Sigmoid colon (tissue), 6 donors: ENCODE measurements at regions not wholly inside any gene's neighbourhood (a gene's known extent, or its start where the extent isn't known, plus 50 kb on each side); places are given as distances from the start of the nearest gene placed in this dataset.

Experiments used
- DNase-seq: peaks from one replicate; pipeline ENCODE4 v3.0.0-alpha.2; 2019
- H3K27ac ChIP-seq, 4 donors: fragments of 200-600 bp; sonication (generic); one replicate each; pipeline ENCODE4 v1.5.1; 2016 to 2019; ENCODE audit warnings: mild to moderate bottlenecking in 1 of 4
- H3K27me3 ChIP-seq, 3 donors: fragments of 200-600 bp; sonication (generic); one replicate each; pipeline ENCODE4 v1.5.1; 2019; ENCODE audit warnings: mild to moderate bottlenecking in 1 of 3
- H3K36me3 ChIP-seq, 4 donors: fragments of 200-600 bp; sonication (generic); one replicate each; pipeline ENCODE4 v1.5.1; 2016 to 2019
- H3K4me1 ChIP-seq, 4 donors: fragments of 200-600 bp; sonication (generic); one replicate each; pipeline ENCODE4 v1.5.1; 2017 to 2019
- H3K4me3 ChIP-seq, 4 donors: fragments of 200-600 bp; sonication (generic); one replicate each; pipeline ENCODE4 v1.5.1; 2017 to 2019; ENCODE audit warnings: mild to moderate bottlenecking in 2 of 4, moderate library complexity in 1 of 4
- H3K9me3 ChIP-seq, 4 donors: fragments of 200-600 bp in 3 of 4; sonication (generic) in 3 of 4; one replicate each; pipeline versions ENCODE4 v1.5.1 to v1.6.1; 2013 to 2019
- CTCF ChIP-seq, 4 experiments: fragments of 450-650 bp in 3 of 4; fragments of 200-600 bp in 1 of 4; IDR thresholded peaks; one replicate each; pipeline ENCODE4 v1.5.1; 2016 to 2019; ENCODE audit warnings: antibody characterized with exemption in 4 of 4, mild to moderate bottlenecking in 3 of 4, moderate library complexity in 2 of 4
- EP300 ChIP-seq, 4 donors: sonication (generic); formaldehyde crosslinking; IDR thresholded peaks; one replicate each; pipeline ENCODE4 v1.6.1; 2017; ENCODE audit warnings: antibody characterized with exemption in 4 of 4
- POLR2A ChIP-seq, 2 donors: fragments of 450-650 bp; IDR thresholded peaks; one replicate each; pipeline ENCODE4 v1.6.1; 2016; ENCODE audit warnings: antibody characterized with exemption in 2 of 2, mild to moderate bottlenecking in 2 of 2, moderate library complexity in 2 of 2
- POLR2AphosphoS5 ChIP-seq, 4 donors: sonication (generic); formaldehyde crosslinking; IDR thresholded peaks; one replicate each; pipeline ENCODE4 v1.6.1; 2017; ENCODE audit warnings: antibody characterized with exemption in 4 of 4
- WGBS, 2 donors: extraction: QIAGEN DNeasy Blood & Tissue Kit; methylation state at CpG; one replicate each; pipeline ENCODE4 v1.1.7; 2013; 5-methylcytosine and 5-hydroxymethylcytosine counted together
- intact Hi-C: fragments of 100-400 bp; cut with DNase I; formaldehyde crosslinking; loops from one replicate; pipeline ENCODE4 v1.15.1; 2023
- donor health status: healthy with polysubstance abuse.
- donor health status: healthy.

GRCh38 chr9:115694991-115695390 lies 458.6 kb upstream of the PAPPA start:
- Histone ChIP-seq H3K27ac (no peak overlapping the region), H3K36me3 (no peaks in the 10 kb centered on the region), H3K27me3 (no peaks in the 10 kb centered on the region), H3K4me1 (no peaks in the 10 kb centered on the region), H3K4me3 (no peak overlapping the region), H3K9me3 (no peaks in the 10 kb centered on the region)
- no peak for DNase-seq
- no peak for TF ChIP-seq POLR2A (IDR thresholded peaks at IDR 0.05)
- TF ChIP-seq POLR2AphosphoS5 (IDR thresholded peaks at IDR 0.05): no peak
- TF ChIP-seq EP300 (IDR thresholded peaks at IDR 0.05): no peak
- no peak for TF ChIP-seq CTCF (IDR thresholded peaks at IDR 0.05)
- intact Hi-C loops: no loop called here

GRCh38 chr9:115712981-115713380 lies 440.6 kb upstream of the PAPPA start:
- DNase-seq: no peak
- Histone ChIP-seq H3K9me3 (no peaks in the 10 kb centered on the region), H3K36me3 (no peaks in the 10 kb centered on the region), H3K27ac (no peak overlapping the region), H3K27me3 (no peaks in the 10 kb centered on the region), H3K4me1 (no peaks in the 10 kb centered on the region), H3K4me3 (no peak overlapping the region)
- intact Hi-C loops: no loop called here
- no peak for TF ChIP-seq EP300 (IDR thresholded peaks at IDR 0.05)
- TF ChIP-seq POLR2A (IDR thresholded peaks at IDR 0.05): no peak
- no peak for TF ChIP-seq CTCF (IDR thresholded peaks at IDR 0.05)
- TF ChIP-seq POLR2AphosphoS5 (IDR thresholded peaks at IDR 0.05): no peak
- WGBS, 2 donors: 88 to 93% methylated on average over 2 of the region's 2 CpGs

GRCh38 chr9:115715666-115716065 lies 437.9 kb upstream of the PAPPA start:
- intact Hi-C loops: no loop called here
- no peaks in the 10 kb centered on the region for H3K4me1 ChIP-seq

GRCh38 chr9:115717298-115717697 lies 436.3 kb upstream of the PAPPA start:
- DNase-seq: no peak
- TF ChIP-seq CTCF (IDR thresholded peaks at IDR 0.05) (no peak), POLR2A (IDR thresholded peaks at IDR 0.05) (no peak), POLR2AphosphoS5 (IDR thresholded peaks at IDR 0.05) (no peak), EP300 (IDR thresholded peaks at IDR 0.05) (no peak)
- Histone ChIP-seq H3K27me3 (no peaks in the 10 kb centered on the region), H3K36me3 (no peaks in the 10 kb centered on the region), H3K4me1 (no peaks in the 10 kb centered on the region), H3K9me3 (no peaks in the 10 kb centered on the region), H3K4me3 (no peak overlapping the region), H3K27ac (no peak overlapping the region)
- intact Hi-C loops: no loop called here

More at GRCh38 chr9:115715666-115716065, 437.9 kb upstream of the PAPPA start:
- Histone ChIP-seq H3K27ac (no peak overlapping the region), H3K27me3 (no peaks in the 10 kb centered on the region), H3K9me3 (no peaks in the 10 kb centered on the region), H3K36me3 (no peaks in the 10 kb centered on the region), H3K4me3 (no peak overlapping the region)
- DNase-seq: no peak
- TF ChIP-seq POLR2A (IDR thresholded peaks at IDR 0.05): no peak
- TF ChIP-seq EP300 (IDR thresholded peaks at IDR 0.05): no peak
- no peak for TF ChIP-seq POLR2AphosphoS5 (IDR thresholded peaks at IDR 0.05)
- TF ChIP-seq CTCF (IDR thresholded peaks at IDR 0.05): no peak
- 51 to 70% methylated on average over 2 of the region's 2 CpGs for WGBS, 2 donors

GRCh38 chr9:115717711-115718173 lies 435.8 kb upstream of the PAPPA start:
- TF ChIP-seq EP300 (IDR thresholded peaks at IDR 0.05): no peak
- no peak for TF ChIP-seq POLR2AphosphoS5 (IDR thresholded peaks at IDR 0.05)
- TF ChIP-seq POLR2A (IDR thresholded peaks at IDR 0.05): no peak
- TF ChIP-seq CTCF (IDR thresholded peaks at IDR 0.05): no peak
- Histone ChIP-seq H3K4me3 (no peak overlapping the region), H3K27ac (no peak overlapping the region), H3K4me1 (no peaks in the 10 kb centered on the region), H3K36me3 (no peaks in the 10 kb centered on the region), H3K9me3 (no peaks in the 10 kb centered on the region), H3K27me3 (no peaks in the 10 kb centered on the region)
- no peak for DNase-seq
- 87 to 89% methylated on average over 1 of the region's 1 CpG for WGBS, 2 donors
- intact Hi-C loops: no loop called here
